Activated naive CD8-positive, alpha-beta T cell (primary cell): ENCODE measurements at regions not wholly inside any gene's neighbourhood (a gene's known extent, or its start where the extent isn't known, plus 50 kb on each side); places are given as distances from the start of the nearest gene placed in this dataset.
"Not testable (repeated sequence)": the region's sequence is repeated elsewhere in the genome, so short reads cannot be mapped to it uniquely, and the experiment has no call there.

Experiments
- H3K27ac Mint-ChIP-seq: one replicate; pipeline ENCODE4 v1.8.0; 2021; ENCODE audit warnings: mixed read lengths
- H3K27me3 Mint-ChIP-seq: one replicate; pipeline ENCODE4 v1.8.0; 2021; ENCODE audit warnings: mixed read lengths
- H3K36me3 Mint-ChIP-seq: one replicate; pipeline ENCODE4 v1.8.0; 2021; ENCODE audit warnings: mixed read lengths
- H3K4me1 Mint-ChIP-seq: one replicate; pipeline ENCODE4 v1.8.0; 2021; ENCODE audit warnings: low read depth, mixed read lengths
- H3K4me3 Mint-ChIP-seq: one replicate; pipeline ENCODE4 v1.8.0; 2021; ENCODE audit warnings: mild to moderate bottlenecking, mixed read lengths
- H3K9me3 Mint-ChIP-seq: one replicate; pipeline ENCODE4 v1.8.0; 2021; ENCODE audit warnings: low read depth, mixed read lengths

GRCh38 chr4:100026066-100026465, 76.0 kb upstream of the H2AZ1 start:
- no peak overlapping the region for H3K4me3 Mint-ChIP-seq
- H3K36me3 Mint-ChIP-seq, result no peaks in the 10 kb centered on the region
- H3K27me3 Mint-ChIP-seq, result peaks cover 7% of the 10 kb centered on the region
- H3K27ac Mint-ChIP-seq, result no peak overlapping the region
- no peaks in the 10 kb centered on the region for H3K9me3 Mint-ChIP-seq
- no peaks in the 10 kb centered on the region for H3K4me1 Mint-ChIP-seq

- Mint-ChIP-seq H3K27me3 (peaks cover 10% of the 10 kb centered on the region), H3K36me3 (no peaks in the 10 kb centered on the region), H3K4me3 (no peak overlapping the region), H3K4me1 (no peaks in the 10 kb centered on the region), H3K27ac (no peak overlapping the region), H3K9me3 (no peaks in the 10 kb centered on the region)
These were observed 73.7 kb upstream of the H2AZ1 start for GRCh38 chr4:100023800-100024199.

DNA sequence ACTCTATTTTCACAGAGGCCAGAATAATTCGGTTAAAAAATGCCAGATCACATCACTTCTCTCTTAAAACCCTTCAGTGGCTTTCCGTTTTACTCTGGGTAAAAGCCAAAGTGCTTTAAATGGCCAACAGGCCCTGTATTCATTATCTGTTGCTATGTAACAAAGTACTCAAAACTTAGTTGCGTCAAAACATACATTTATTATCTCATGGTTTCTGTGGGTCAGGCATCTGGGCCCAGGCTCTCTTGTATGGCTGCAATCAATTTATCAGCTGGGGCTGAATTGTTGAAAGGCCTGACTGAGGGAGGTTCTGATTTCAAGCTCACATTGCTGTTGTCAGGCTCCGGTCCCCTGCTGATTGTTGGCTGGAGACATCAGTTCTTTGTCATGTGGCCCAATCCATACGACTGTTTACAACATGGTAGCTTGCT, 72.7 kb upstream of the H2AZ1 start:
- H3K4me1 Mint-ChIP-seq, result peaks cover 6% of the 10 kb centered on the region
- no peaks in the 10 kb centered on the region for H3K36me3 Mint-ChIP-seq
- H3K27ac Mint-ChIP-seq, result no peak overlapping the region
- H3K27me3 Mint-ChIP-seq, result peaks cover 10% of the 10 kb centered on the region
- no peaks in the 10 kb centered on the region for H3K9me3 Mint-ChIP-seq
- no peak overlapping the region for H3K4me3 Mint-ChIP-seq

DNA sequence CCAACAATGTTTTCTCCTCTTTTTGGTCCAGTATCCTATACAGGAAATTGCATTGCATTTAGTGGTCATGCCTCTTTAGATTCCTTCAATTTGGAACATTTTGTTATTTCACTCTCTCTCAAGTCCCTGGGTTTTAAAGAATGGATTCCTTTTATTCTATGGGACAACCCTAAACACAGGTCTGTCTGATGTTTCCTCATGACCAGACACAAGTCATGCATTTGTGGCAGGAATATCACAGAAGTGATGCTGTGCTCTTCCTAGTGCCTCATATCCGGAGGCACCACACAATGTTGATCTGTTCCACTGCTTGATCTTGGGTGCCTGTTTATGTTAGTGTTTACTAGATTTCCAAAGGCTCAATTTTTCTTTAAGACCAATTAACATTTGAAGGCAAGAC, 69.7 kb upstream of the H2AZ1 start:
- H3K27me3 Mint-ChIP-seq, result peaks cover 8% of the 10 kb centered on the region
- H3K4me3 Mint-ChIP-seq, result no peak overlapping the region
- H3K4me1 Mint-ChIP-seq, result peaks cover 9% of the 10 kb centered on the region
- H3K36me3 Mint-ChIP-seq, result no peaks in the 10 kb centered on the region
- H3K9me3 Mint-ChIP-seq, result no peaks in the 10 kb centered on the region
- peak overlapping the region; percentile 14 for H3K27ac Mint-ChIP-seq

DNA sequence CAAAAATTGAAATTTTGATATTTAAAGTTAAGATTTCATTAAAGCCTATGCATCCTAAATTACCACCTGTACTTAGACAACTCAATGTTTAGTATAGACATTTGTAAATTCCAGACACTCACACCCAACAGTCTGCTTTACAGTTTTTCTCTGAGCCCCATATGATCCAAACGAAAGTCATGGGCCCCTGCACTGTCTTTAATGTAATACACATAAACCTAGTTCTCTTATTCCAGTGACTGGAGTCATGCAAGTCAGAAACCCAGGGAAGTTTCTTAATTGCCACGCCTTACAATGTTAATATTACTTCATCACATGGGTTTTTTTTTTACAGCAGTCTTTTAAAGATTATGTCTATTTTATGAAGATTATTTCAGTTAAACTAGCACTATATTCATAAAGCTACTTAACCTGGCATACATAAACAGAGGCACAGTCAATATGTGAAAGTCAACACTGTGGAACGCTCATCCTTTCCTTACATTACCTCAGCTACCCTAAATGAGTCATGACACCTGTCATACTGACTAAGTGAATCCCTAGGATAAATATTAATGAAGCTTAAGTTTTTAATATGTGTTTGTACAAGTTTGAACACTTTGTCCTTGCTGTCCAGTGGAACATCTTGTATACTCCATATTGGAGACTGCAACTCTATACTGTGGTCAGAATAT, 67.7 kb upstream of the H2AZ1 start:
- Mint-ChIP-seq H3K27ac (peak overlapping the region; percentile 36), H3K27me3 (peaks cover 8% of the 10 kb centered on the region), H3K4me3 (no peak overlapping the region), H3K4me1 (peaks cover 9% of the 10 kb centered on the region), H3K9me3 (no peaks in the 10 kb centered on the region), H3K36me3 (no peaks in the 10 kb centered on the region)

- Mint-ChIP-seq H3K9me3 (no peaks in the 10 kb centered on the region), H3K4me1 (peaks cover 9% of the 10 kb centered on the region), H3K4me3 (no peak overlapping the region), H3K36me3 (no peaks in the 10 kb centered on the region), H3K27me3 (peaks cover 4% of the 10 kb centered on the region), H3K27ac (no peak overlapping the region)
These were observed 66.1 kb upstream of the H2AZ1 start for GRCh38 chr4:100016191-100016590.

DNA sequence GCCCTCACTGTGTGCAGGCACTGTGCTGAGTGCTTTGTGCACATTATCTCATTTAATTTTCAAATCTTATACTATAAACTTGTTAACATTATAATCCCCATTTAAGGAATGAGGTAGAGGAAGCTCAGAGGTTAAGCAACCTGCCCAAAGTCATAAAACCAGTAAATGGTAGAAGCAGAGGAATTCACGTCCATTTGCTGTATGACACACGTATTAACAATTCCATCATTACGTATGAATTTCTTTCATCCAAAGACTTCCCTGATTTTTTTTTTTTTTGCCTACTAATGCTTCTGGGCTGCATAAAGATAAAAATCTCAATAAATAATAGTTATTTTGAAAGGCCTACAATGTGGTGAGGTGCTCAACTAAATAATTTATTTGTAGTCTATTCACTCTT, 64.5 kb upstream of the H2AZ1 start:
- Mint-ChIP-seq H3K36me3 (no peaks in the 10 kb centered on the region), H3K27ac (no peak overlapping the region), H3K27me3 (no peaks in the 10 kb centered on the region), H3K4me3 (no peak overlapping the region), H3K4me1 (peaks cover 9% of the 10 kb centered on the region), H3K9me3 (no peaks in the 10 kb centered on the region)

- Mint-ChIP-seq H3K27ac (no peak overlapping the region), H3K36me3 (no peaks in the 10 kb centered on the region), H3K4me3 (no peak overlapping the region), H3K4me1 (no peaks in the 10 kb centered on the region), H3K27me3 (peaks cover 3% of the 10 kb centered on the region), H3K9me3 (no peaks in the 10 kb centered on the region)
These were observed 59.4 kb upstream of the H2AZ1 start for GRCh38 chr4:100009490-100009889.

DNA sequence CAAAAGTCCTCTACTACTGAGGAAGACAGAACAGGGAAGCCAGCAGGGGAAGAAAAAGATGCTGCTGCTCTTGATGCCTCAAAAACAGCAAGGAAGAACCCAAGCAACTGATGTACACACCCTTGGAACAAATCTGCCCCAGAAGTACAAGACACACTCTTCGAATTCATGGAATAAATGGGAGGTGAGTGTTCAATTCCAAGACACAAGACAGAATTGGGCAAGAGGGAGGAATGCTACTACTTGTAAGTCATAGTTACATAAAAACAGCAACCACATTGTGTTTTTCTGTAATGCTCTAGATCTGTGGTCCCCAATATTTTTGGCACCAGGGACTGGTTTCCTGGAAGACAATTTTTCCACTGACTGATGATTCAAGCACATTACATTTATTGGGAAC, 58.0 kb upstream of the H2AZ1 start:
- Mint-ChIP-seq H3K4me3 (no peak overlapping the region), H3K27ac (no peak overlapping the region), H3K9me3 (no peaks in the 10 kb centered on the region), H3K4me1 (no peaks in the 10 kb centered on the region), H3K27me3 (peaks cover 3% of the 10 kb centered on the region), H3K36me3 (no peaks in the 10 kb centered on the region)

- not testable (repeated sequence) for H3K4me1 Mint-ChIP-seq, H3K27ac Mint-ChIP-seq, H3K27me3 Mint-ChIP-seq, H3K36me3 Mint-ChIP-seq, H3K9me3 Mint-ChIP-seq, H3K4me3 Mint-ChIP-seq
These were observed 56.1 kb upstream of the H2AZ1 start for GRCh38 chr4:100006161-100006560.
